ENCODE measurements at regions not wholly inside any gene's neighbourhood (a gene's known extent, or its start where the extent isn't known, plus 50 kb on each side); places are given as distances from the start of the nearest gene placed in this dataset.

DNA sequence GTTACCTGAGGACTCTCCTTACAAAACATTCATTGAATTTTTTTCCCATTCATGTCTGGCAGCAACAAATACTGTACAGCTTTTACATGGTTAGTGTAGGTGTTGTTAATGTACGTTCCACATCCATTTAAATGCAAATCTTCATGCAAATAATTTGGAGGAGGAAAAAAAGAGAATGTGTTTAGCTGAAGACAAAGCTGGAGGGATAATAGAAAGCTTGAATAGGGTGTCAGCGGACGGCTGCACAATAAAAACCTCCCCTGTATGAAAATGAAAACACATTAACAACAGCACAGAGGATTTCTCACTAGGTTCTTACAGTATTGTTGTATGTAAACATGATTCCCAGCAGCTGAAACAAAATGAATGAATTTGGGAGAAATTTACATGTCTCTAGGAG lies 231.5 kb downstream of the ZNF608 start:
- TF ChIP-seq, protein P1, sequence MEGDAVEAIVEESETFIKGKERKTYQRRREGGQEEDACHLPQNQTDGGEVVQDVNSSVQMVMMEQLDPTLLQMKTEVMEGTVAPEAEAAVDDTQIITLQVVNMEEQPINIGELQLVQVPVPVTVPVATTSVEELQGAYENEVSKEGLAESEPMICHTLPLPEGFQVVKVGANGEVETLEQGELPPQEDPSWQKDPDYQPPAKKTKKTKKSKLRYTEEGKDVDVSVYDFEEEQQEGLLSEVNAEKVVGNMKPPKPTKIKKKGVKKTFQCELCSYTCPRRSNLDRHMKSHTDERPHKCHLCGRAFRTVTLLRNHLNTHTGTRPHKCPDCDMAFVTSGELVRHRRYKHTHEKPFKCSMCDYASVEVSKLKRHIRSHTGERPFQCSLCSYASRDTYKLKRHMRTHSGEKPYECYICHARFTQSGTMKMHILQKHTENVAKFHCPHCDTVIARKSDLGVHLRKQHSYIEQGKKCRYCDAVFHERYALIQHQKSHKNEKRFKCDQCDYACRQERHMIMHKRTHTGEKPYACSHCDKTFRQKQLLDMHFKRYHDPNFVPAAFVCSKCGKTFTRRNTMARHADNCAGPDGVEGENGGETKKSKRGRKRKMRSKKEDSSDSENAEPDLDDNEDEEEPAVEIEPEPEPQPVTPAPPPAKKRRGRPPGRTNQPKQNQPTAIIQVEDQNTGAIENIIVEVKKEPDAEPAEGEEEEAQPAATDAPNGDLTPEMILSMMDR (IDR thresholded peaks at IDR 0.05) = no peak
- TF ChIP-seq POLR2A (IDR thresholded peaks at IDR 0.05) = no peak

Measured in right lobe of liver (tissue), 4 donors.